ENCODE measurements at regions not wholly inside any gene's neighbourhood (a gene's known extent, or its start where the extent isn't known, plus 50 kb on each side); places are given as distances from the start of the nearest gene placed in this dataset.

GRCh38 chr14:94690486-94690885 lies 78.3 kb downstream of the SERPINA3 start:
- TF ChIP-seq CTCF (IDR thresholded peaks at IDR 0.05) (no peak), POLR2A (IDR thresholded peaks at IDR 0.05) (no peak)
